Glutamatergic neuron (in vitro differentiated cells): ENCODE measurements at regions not wholly inside any gene's neighbourhood (a gene's known extent, or its start where the extent isn't known, plus 50 kb on each side); places are given as distances from the start of the nearest gene placed in this dataset.

ENCODE experiments used
- DNase-seq: peaks from one replicate; pipeline ENCODE4 v3.0.0; 2022
- H3K27ac Mint-ChIP-seq: one replicate; pipeline ENCODE4 v1.8.0; 2020; ENCODE audit warnings: mild to moderate bottlenecking, mixed read lengths, inconsistent platforms; ENCODE audit not compliant: unreplicated experiment
- H3K27me3 Mint-ChIP-seq: one replicate; pipeline ENCODE4 v1.8.0; 2020; ENCODE audit warnings: mild to moderate bottlenecking, moderate library complexity, mixed read lengths, inconsistent platforms; ENCODE audit not compliant: unreplicated experiment
- H3K36me3 Mint-ChIP-seq: one replicate; pipeline ENCODE4 v1.8.0; 2020; ENCODE audit warnings: mild to moderate bottlenecking, mixed read lengths, inconsistent platforms; ENCODE audit not compliant: unreplicated experiment
- H3K4me1 Mint-ChIP-seq: one replicate; pipeline ENCODE4 v1.8.0; 2020; ENCODE audit warnings: mild to moderate bottlenecking, low read depth, mixed read lengths, inconsistent platforms; ENCODE audit not compliant: unreplicated experiment
- H3K4me3 Mint-ChIP-seq: one replicate; pipeline ENCODE4 v1.8.0; 2020; ENCODE audit warnings: mild to moderate bottlenecking, mixed read lengths, inconsistent platforms; ENCODE audit not compliant: unreplicated experiment
- H3K9me3 Mint-ChIP-seq: one replicate; pipeline ENCODE4 v1.8.0; 2020; ENCODE audit warnings: mild to moderate bottlenecking, moderate library complexity, mixed read lengths, inconsistent platforms; ENCODE audit not compliant: unreplicated experiment
- CTCF ChIP-seq: fragments of 200-600 bp; sonication (generic); IDR thresholded peaks from one replicate; pipeline ENCODE4 v1.5.0; 2021; ENCODE audit not compliant: partially characterized antibody, unreplicated experiment

- no peak for TF ChIP-seq CTCF
- no peak for DNase-seq
- H3K27ac Mint-ChIP-seq, result no peak overlapping the region
- no peaks in the 10 kb centered on the region for H3K36me3 Mint-ChIP-seq
- H3K4me1 Mint-ChIP-seq, result no peaks in the 10 kb centered on the region
- no peaks in the 10 kb centered on the region for H3K9me3 Mint-ChIP-seq
- H3K4me3 Mint-ChIP-seq, result no peak overlapping the region
- H3K27me3 Mint-ChIP-seq, result peaks cover 1% of the 10 kb centered on the region
Measured at GRCh38 chr3:96354742-96355141, 459.7 kb upstream of the EPHA6 start.

GRCh38 chr3:96361241-96361640 is 453.2 kb upstream of the EPHA6 start:
- TF ChIP-seq CTCF, result no peak
- Mint-ChIP-seq H3K27me3 (peaks cover 4% of the 10 kb centered on the region), H3K4me1 (no peaks in the 10 kb centered on the region)

GRCh38 chr3:96370637-96371036 is 443.8 kb upstream of the EPHA6 start:
- Mint-ChIP-seq H3K4me3 (no peak overlapping the region), H3K27me3 (peaks cover 2% of the 10 kb centered on the region), H3K27ac (no peak overlapping the region), H3K36me3 (no peaks in the 10 kb centered on the region), H3K4me1 (peaks cover 8% of the 10 kb centered on the region), H3K9me3 (no peaks in the 10 kb centered on the region)
- no peak for TF ChIP-seq CTCF
- no peak for DNase-seq

More at GRCh38 chr3:96361241-96361640, 453.2 kb upstream of the EPHA6 start:
- no peak for DNase-seq
- Mint-ChIP-seq H3K27ac (no peak overlapping the region), H3K36me3 (no peaks in the 10 kb centered on the region), H3K9me3 (peaks cover 2% of the 10 kb centered on the region), H3K4me3 (no peak overlapping the region)

- Mint-ChIP-seq H3K4me1 (no peaks in the 10 kb centered on the region), H3K27me3 (peaks cover 2% of the 10 kb centered on the region), H3K36me3 (peaks cover 5% of the 10 kb centered on the region), H3K9me3 (peaks cover 4% of the 10 kb centered on the region), H3K27ac (no peak overlapping the region), H3K4me3 (no peak overlapping the region)
- DNase-seq, result no peak
- TF ChIP-seq CTCF, result no peak
Measured at GRCh38 chr3:96410006-96410730, 404.2 kb upstream of the EPHA6 start.

GRCh38 chr3:96416549-96417255 is 397.7 kb upstream of the EPHA6 start:
- Mint-ChIP-seq H3K4me3 (no peak overlapping the region), H3K9me3 (no peaks in the 10 kb centered on the region), H3K27me3 (peaks cover 2% of the 10 kb centered on the region), H3K36me3 (no peaks in the 10 kb centered on the region), H3K4me1 (peaks cover 1% of the 10 kb centered on the region), H3K27ac (no peak overlapping the region)
- DNase-seq, result no peak
- TF ChIP-seq CTCF, result no peak
